Dedifferentiated amniotic fluid mesenchymal stem cell (primary cell): ENCODE measurements at regions not wholly inside any gene's neighbourhood (a gene's known extent, or its start where the extent isn't known, plus 50 kb on each side); places are given as distances from the start of the nearest gene placed in this dataset.
"Not testable (repeated sequence)": the region's sequence is repeated elsewhere in the genome, so short reads cannot be mapped to it uniquely, and the experiment has no call there.

ENCODE experiments used
- DNase-seq: peaks from one replicate; pipeline ENCODE4 v3.0.0-alpha.2; 2016; ENCODE audit errors: extremely low spot score

GRCh38 chr4:174183259-174183658 is 100.2 kb downstream of the FBXO8 start:
- no peak for DNase-seq

GRCh38 chr4:174181827-174182226 is 101.6 kb downstream of the FBXO8 start:
- no peak for DNase-seq

GRCh38 chr4:174177536-174177935 is 105.9 kb downstream of the FBXO8 start:
- no peak for DNase-seq

GRCh38 chr4:174175836-174176235 is 107.6 kb downstream of the FBXO8 start:
- DNase-seq, result not testable (repeated sequence)

- DNase-seq, result no peak
Measured at GRCh38 chr4:174173360-174173759, 110.1 kb downstream of the FBXO8 start.

GRCh38 chr4:174172274-174172673 is 111.2 kb downstream of the FBXO8 start:
- DNase-seq, result no peak

GRCh38 chr4:174170906-174171305 is 112.6 kb downstream of the FBXO8 start:
- DNase-seq, result no peak

GRCh38 chr4:174170091-174170490 is 113.4 kb downstream of the FBXO8 start:
- DNase-seq, result no peak

GRCh38 chr4:174157106-174157607 is 126.3 kb downstream of the FBXO8 start:
- DNase-seq, result no peak

- peak; percentile 46 for DNase-seq
Measured at GRCh38 chr4:174156239-174156826, 127.1 kb downstream of the FBXO8 start.

GRCh38 chr4:174154215-174154854 is 129.1 kb downstream of the FBXO8 start:
- peak; percentile 49 for DNase-seq

- no peak for DNase-seq
Measured at GRCh38 chr4:174152717-174153466, 130.6 kb downstream of the FBXO8 start.

- DNase-seq, result no peak
Measured at GRCh38 chr4:174147863-174148262, 135.6 kb downstream of the FBXO8 start.

GRCh38 chr4:174144106-174144505 is 139.4 kb downstream of the FBXO8 start:
- DNase-seq, result no peak

- DNase-seq, result no peak
Measured at GRCh38 chr4:174141876-174142275, 141.6 kb downstream of the FBXO8 start.

GRCh38 chr4:174138616-174139015 is 144.9 kb downstream of the FBXO8 start:
- DNase-seq, result no peak

GRCh38 chr4:174137698-174138097 is 145.8 kb downstream of the FBXO8 start:
- no peak for DNase-seq

GRCh38 chr4:174135936-174136406 is 147.5 kb downstream of the FBXO8 start:
- DNase-seq, result no peak

GRCh38 chr4:174135530-174135929 is 147.9 kb downstream of the FBXO8 start:
- no peak for DNase-seq

- no peak for DNase-seq
Measured at GRCh38 chr4:174134361-174134760, 149.1 kb downstream of the FBXO8 start.

- DNase-seq, result no peak
Measured at GRCh38 chr4:174133551-174133950, 149.9 kb downstream of the FBXO8 start.

GRCh38 chr4:174131901-174132300 is 151.6 kb downstream of the FBXO8 start:
- DNase-seq, result no peak

GRCh38 chr4:174122705-174123104 is 160.8 kb downstream of the FBXO8 start:
- peak; percentile 29 for DNase-seq
